MM.1S (cell line): ENCODE measurements at regions not wholly inside any gene's neighbourhood (a gene's known extent, or its start where the extent isn't known, plus 50 kb on each side); places are given as distances from the start of the nearest gene placed in this dataset.

Experiments
- DNase-seq: peaks from one replicate; pipeline ENCODE4 v3.0.0-alpha.2; 2015
- H2AFZ ChIP-seq: fragments of 300-600 bp; sonication (generic); 2 replicates; pipeline ENCODE4 v1.6.0; 2016; ENCODE audit warnings: antibody characterized with exemption, low read length
- H3F3A ChIP-seq: fragments of 300-600 bp; sonication (generic); 2 replicates; pipeline ENCODE4 v1.6.1; 2016; ENCODE audit warnings: mild to moderate bottlenecking, antibody characterized with exemption, low read length, moderate library complexity, mixed read lengths; ENCODE audit not compliant: insufficient read depth
- H3K27ac ChIP-seq: fragments of 300-600 bp; sonication (generic); 2 replicates; pipeline ENCODE4 v1.5.1; 2016; ENCODE audit warnings: mild to moderate bottlenecking, low read length
- H3K27me3 ChIP-seq: fragments of 300-600 bp; sonication (generic); replicated peaks from 2 replicates; pipeline ENCODE4 v1.6.0; 2016; ENCODE audit warnings: low read length; ENCODE audit not compliant: insufficient read depth
- H3K36me3 ChIP-seq: fragments of 300-600 bp; sonication (generic); replicated peaks from 2 replicates; pipeline ENCODE4 v1.6.1; 2016; ENCODE audit warnings: mild to moderate bottlenecking, low read length, mixed read lengths; ENCODE audit not compliant: insufficient read depth
- H3K4me1 ChIP-seq: fragments of 300-600 bp; sonication (generic); 2 replicates; pipeline ENCODE4 v1.6.1; 2016; ENCODE audit warnings: low read length, mixed read lengths
- H3K4me2 ChIP-seq: fragments of 300-600 bp; sonication (generic); 2 replicates; pipeline ENCODE4 v1.6.0; 2016; ENCODE audit warnings: low read depth, low read length
- H3K4me3 ChIP-seq: fragments of 300-600 bp; sonication (generic); 2 replicates; pipeline ENCODE4 v1.5.1; 2016; ENCODE audit warnings: low read length, mixed read lengths
- H3K79me2 ChIP-seq: fragments of 300-600 bp; sonication (generic); 2 replicates; pipeline ENCODE4 v1.6.1; 2016; ENCODE audit warnings: mixed run types, low read length, mixed read lengths
- H3K9ac ChIP-seq: fragments of 300-600 bp; sonication (generic); 2 replicates; pipeline ENCODE4 v1.6.1; 2016; ENCODE audit warnings: low read length, mixed read lengths
- H3K9me2 ChIP-seq: fragments of 300-600 bp; sonication (generic); replicated peaks from 2 replicates; pipeline ENCODE4 v1.6.1; 2016; ENCODE audit warnings: mild to moderate bottlenecking, low read length, mixed read lengths; ENCODE audit not compliant: insufficient read depth
- H3K9me3 ChIP-seq: fragments of 300-600 bp; sonication (generic); replicated peaks from 2 replicates; pipeline ENCODE4 v1.6.1; 2016; ENCODE audit warnings: mild to moderate bottlenecking, low read length, mixed read lengths; ENCODE audit not compliant: insufficient read depth
- H4K20me1 ChIP-seq: fragments of 300-600 bp; sonication (generic); 2 replicates; pipeline ENCODE4 v1.6.1; 2016; ENCODE audit warnings: mild to moderate bottlenecking, low read length, moderate library complexity, mixed read lengths; ENCODE audit not compliant: insufficient read depth
- EZH2 ChIP-seq: fragments of 300-600 bp; sonication (generic); optimal IDR thresholded peaks from 2 replicates; pipeline ENCODE3; 2017; ENCODE audit warnings: low read depth, mild to moderate bottlenecking, antibody characterized with exemption, low read length, mixed read lengths
- EZH2phosphoT487 ChIP-seq: fragments of 300-600 bp; sonication (generic); IDR thresholded peaks from 2 replicates; pipeline ENCODE4 v1.6.1; 2018; ENCODE audit warnings: antibody characterized with exemption, low read length
- TF ChIP-seq, protein P1 (sequence below): fragments of 300-600 bp; sonication (generic); IDR thresholded peaks from 2 replicates; pipeline ENCODE4 v1.5.1; 2016; ENCODE audit warnings: antibody characterized with exemption, low read length, mixed read lengths

DNA sequence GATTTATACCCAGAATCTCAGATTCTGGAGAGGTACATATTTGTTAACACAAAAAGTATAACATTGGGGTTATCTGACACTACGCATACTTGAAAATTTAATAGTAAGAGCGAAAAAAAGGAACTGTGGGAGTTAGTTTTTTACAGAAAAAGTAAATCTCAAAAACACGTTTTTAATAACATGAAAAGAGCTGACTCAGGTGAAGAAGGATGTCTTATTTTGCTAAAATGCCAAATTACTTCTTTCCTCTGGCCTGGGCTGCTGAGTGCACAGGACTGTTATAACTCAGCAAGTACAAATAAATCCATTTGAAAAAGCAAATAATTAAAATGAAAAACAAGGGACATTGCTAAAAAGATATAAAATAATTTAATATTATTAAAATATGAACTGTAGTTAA, 1322.9 kb downstream of the ARAP2 start:
- no peaks in the 10 kb centered on the region for H3K4me1 ChIP-seq
- H3K27me3 ChIP-seq = no peaks in the 10 kb centered on the region
- DNase-seq = no peak
- H3K9ac ChIP-seq = no peak overlapping the region
- no peaks in the 10 kb centered on the region for H3K79me2 ChIP-seq
- TF ChIP-seq EZH2phosphoT487 = no peak
- no peak for TF ChIP-seq EZH2
- TF ChIP-seq, protein P1, sequence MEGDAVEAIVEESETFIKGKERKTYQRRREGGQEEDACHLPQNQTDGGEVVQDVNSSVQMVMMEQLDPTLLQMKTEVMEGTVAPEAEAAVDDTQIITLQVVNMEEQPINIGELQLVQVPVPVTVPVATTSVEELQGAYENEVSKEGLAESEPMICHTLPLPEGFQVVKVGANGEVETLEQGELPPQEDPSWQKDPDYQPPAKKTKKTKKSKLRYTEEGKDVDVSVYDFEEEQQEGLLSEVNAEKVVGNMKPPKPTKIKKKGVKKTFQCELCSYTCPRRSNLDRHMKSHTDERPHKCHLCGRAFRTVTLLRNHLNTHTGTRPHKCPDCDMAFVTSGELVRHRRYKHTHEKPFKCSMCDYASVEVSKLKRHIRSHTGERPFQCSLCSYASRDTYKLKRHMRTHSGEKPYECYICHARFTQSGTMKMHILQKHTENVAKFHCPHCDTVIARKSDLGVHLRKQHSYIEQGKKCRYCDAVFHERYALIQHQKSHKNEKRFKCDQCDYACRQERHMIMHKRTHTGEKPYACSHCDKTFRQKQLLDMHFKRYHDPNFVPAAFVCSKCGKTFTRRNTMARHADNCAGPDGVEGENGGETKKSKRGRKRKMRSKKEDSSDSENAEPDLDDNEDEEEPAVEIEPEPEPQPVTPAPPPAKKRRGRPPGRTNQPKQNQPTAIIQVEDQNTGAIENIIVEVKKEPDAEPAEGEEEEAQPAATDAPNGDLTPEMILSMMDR = no peak
- H4K20me1 ChIP-seq = no peaks in the 10 kb centered on the region
- H2AFZ ChIP-seq = no peak overlapping the region
- no peaks in the 10 kb centered on the region for H3K9me3 ChIP-seq
- no peaks in the 10 kb centered on the region for H3K9me2 ChIP-seq
- H3K4me2 ChIP-seq = no peak overlapping the region
- H3K36me3 ChIP-seq = no peaks in the 10 kb centered on the region
- no peak overlapping the region for H3K4me3 ChIP-seq
- H3K27ac ChIP-seq = no peak overlapping the region
- H3F3A ChIP-seq = no peaks in the 10 kb centered on the region

DNA sequence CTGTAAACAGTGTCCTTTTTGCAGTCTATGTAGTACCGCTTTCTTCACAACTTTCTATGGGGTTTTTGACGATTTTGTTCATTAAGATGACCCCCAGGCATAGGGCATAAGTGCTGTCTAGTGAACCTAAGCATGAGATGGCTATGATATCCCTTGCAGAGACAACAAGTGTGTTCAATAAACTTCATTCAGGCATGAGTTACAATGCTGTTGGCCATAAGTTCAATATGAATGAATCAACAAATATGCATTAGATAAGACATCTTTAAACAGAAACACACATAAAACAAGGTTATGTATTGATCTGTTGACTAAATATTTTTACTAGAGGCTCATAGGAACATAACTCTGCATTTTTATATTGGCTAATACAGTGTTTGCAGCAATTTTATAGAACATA, 1322.0 kb downstream of the ARAP2 start:
- H3K36me3 ChIP-seq = no peaks in the 10 kb centered on the region
- H2AFZ ChIP-seq = no peak overlapping the region
- DNase-seq = no peak
- H3K4me1 ChIP-seq = no peaks in the 10 kb centered on the region
- no peak overlapping the region for H3K27ac ChIP-seq
- H3K9me3 ChIP-seq = no peaks in the 10 kb centered on the region
- H3K27me3 ChIP-seq = no peaks in the 10 kb centered on the region
- no peak overlapping the region for H3K9ac ChIP-seq
- H3F3A ChIP-seq = no peaks in the 10 kb centered on the region
- no peaks in the 10 kb centered on the region for H3K79me2 ChIP-seq
- H4K20me1 ChIP-seq = no peaks in the 10 kb centered on the region
- H3K4me3 ChIP-seq = no peak overlapping the region
- no peak overlapping the region for H3K4me2 ChIP-seq
- TF ChIP-seq, protein P1 = no peak
- TF ChIP-seq EZH2 = no peak
- TF ChIP-seq EZH2phosphoT487 = no peak
- H3K9me2 ChIP-seq = no peaks in the 10 kb centered on the region

DNA sequence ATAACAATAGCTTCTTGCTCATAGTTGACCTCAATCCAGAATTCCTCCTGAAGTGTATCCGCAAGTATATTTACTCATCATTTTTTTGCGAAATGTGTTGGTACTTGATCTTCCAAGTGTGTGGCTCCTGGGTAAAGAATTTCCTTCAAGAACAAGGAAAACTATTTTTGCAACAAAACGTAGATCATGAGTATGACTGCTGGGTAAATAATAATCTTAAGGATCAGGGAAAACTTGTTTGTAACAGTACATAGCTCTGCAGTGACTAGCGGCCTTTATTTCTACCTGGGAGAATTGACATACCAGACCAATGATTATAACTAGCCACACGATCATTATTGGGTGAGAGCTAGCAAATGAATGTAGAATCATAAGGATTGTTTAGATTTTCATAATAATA, 1311.7 kb downstream of the ARAP2 start:
- Histone ChIP-seq H2AFZ (no peak overlapping the region), H3K36me3 (no peaks in the 10 kb centered on the region), H3K4me2 (no peak overlapping the region), H3K4me1 (no peaks in the 10 kb centered on the region), H3F3A (no peaks in the 10 kb centered on the region), H3K9ac (no peak overlapping the region), H3K27ac (no peak overlapping the region), H3K27me3 (no peaks in the 10 kb centered on the region), H3K9me2 (no peaks in the 10 kb centered on the region), H3K79me2 (no peaks in the 10 kb centered on the region), H3K4me3 (no peak overlapping the region), H4K20me1 (no peaks in the 10 kb centered on the region), H3K9me3 (no peaks in the 10 kb centered on the region)
- TF ChIP-seq, protein P1 = no peak
- TF ChIP-seq EZH2phosphoT487 = no peak
- no peak for TF ChIP-seq EZH2
- no peak for DNase-seq
